GM12892 (cell line): ENCODE measurements at regions not wholly inside any gene's neighbourhood (a gene's known extent, or its start where the extent isn't known, plus 50 kb on each side); places are given as distances from the start of the nearest gene placed in this dataset.

Experiments used
- POLR2A ChIP-seq: IDR thresholded peaks from 2 replicates; pipeline ENCODE4 v1.6.1; 2011; ENCODE audit warnings: low read depth, low read length, control low read depth
- POLR2AphosphoS5 ChIP-seq: IDR thresholded peaks from 2 replicates; pipeline ENCODE4 v1.6.1; 2011; ENCODE audit warnings: low read depth, low read length, control low read depth

- no peak for TF ChIP-seq POLR2AphosphoS5
- TF ChIP-seq POLR2A = no peak
Observed at GRCh38 chr13:21905486-21905885, 234.6 kb downstream of the FGF9 start.
